Rectal smooth muscle tissue (tissue), 1 donor: ENCODE measurements at regions not wholly inside any gene's neighbourhood (a gene's known extent, or its start where the extent isn't known, plus 50 kb on each side); places are given as distances from the start of the nearest gene placed in this dataset.
"Not testable (repeated sequence)": the region's sequence is repeated elsewhere in the genome, so short reads cannot be mapped to it uniquely, and the experiment has no call there.

Source experiments
- H3K27ac ChIP-seq: one replicate; pipeline ENCODE4 v1.7.0; 2013; ENCODE audit warnings: low read depth, low read length, inconsistent platforms
- H3K27me3 ChIP-seq: one replicate; pipeline ENCODE4 v1.7.0; 2013; ENCODE audit warnings: low read length; ENCODE audit not compliant: control insufficient read depth, insufficient read depth
- H3K36me3 ChIP-seq: one replicate; pipeline ENCODE4 v1.7.0; 2013; ENCODE audit warnings: low read length; ENCODE audit not compliant: control insufficient read depth, insufficient read depth
- H3K4me1 ChIP-seq: one replicate; pipeline ENCODE4 v1.7.0; 2013; ENCODE audit warnings: low read length; ENCODE audit not compliant: control insufficient read depth, insufficient read depth
- H3K4me3 ChIP-seq: one replicate; pipeline ENCODE4 v1.7.0; 2013; ENCODE audit warnings: low read length
- H3K9ac ChIP-seq: one replicate; pipeline ENCODE4 v1.7.0; 2013; ENCODE audit warnings: low read length

DNA sequence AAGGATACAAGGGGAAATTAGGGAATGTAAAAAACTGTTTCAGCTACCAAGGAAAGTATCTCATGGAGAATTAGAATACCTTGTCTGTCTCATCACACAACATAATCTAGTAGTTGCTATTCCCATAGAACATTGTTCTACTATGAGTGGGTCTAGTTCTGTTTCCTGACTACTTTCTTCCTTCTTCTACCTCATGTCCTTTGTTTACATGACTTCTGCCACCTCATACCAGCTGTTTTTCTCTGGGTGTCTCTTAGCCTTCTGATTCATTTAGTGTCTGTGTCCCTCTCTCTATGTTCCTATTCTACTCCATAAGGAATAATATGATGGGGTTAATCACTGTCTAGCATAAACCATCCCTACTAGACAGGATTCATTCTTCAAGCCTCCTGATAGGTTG lies 887.3 kb downstream of the DIAPH3 start:
- no peaks in the 10 kb centered on the region for H3K4me1 ChIP-seq
- H3K9ac ChIP-seq, result no peak overlapping the region
- no peak overlapping the region for H3K4me3 ChIP-seq
- no peaks in the 10 kb centered on the region for H3K36me3 ChIP-seq
- H3K27me3 ChIP-seq, result no peaks in the 10 kb centered on the region
- H3K27ac ChIP-seq, result no peak overlapping the region

GRCh38 chr13:59277106-59277505 lies 886.6 kb downstream of the DIAPH3 start:
- Histone ChIP-seq H3K27me3 (no peaks in the 10 kb centered on the region), H3K27ac (no peak overlapping the region), H3K4me3 (no peak overlapping the region), H3K36me3 (no peaks in the 10 kb centered on the region), H3K4me1 (no peaks in the 10 kb centered on the region), H3K9ac (no peak overlapping the region)

DNA sequence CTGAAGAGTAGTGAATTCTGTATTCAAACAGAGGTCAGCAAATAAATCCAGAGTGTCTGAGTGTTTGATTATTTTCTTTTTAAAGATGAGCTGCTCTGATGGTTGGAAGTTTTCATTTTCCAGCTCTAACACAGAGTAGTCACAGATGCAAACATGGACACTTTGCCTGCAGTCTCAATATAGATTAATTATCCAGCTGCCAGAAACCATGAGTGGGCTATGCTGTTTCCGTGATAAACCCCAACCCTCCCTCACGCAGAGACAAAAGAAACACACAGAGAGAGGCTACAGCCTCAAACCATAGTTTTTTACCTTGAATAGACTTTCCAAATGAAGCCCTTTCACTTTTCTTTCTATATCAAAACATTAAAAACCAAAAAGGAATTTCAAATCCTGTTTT lies 884.7 kb downstream of the DIAPH3 start:
- H3K4me1 ChIP-seq, result no peaks in the 10 kb centered on the region
- no peak overlapping the region for H3K27ac ChIP-seq
- no peak overlapping the region for H3K4me3 ChIP-seq
- no peaks in the 10 kb centered on the region for H3K36me3 ChIP-seq
- no peak overlapping the region for H3K9ac ChIP-seq
- H3K27me3 ChIP-seq, result no peaks in the 10 kb centered on the region

DNA sequence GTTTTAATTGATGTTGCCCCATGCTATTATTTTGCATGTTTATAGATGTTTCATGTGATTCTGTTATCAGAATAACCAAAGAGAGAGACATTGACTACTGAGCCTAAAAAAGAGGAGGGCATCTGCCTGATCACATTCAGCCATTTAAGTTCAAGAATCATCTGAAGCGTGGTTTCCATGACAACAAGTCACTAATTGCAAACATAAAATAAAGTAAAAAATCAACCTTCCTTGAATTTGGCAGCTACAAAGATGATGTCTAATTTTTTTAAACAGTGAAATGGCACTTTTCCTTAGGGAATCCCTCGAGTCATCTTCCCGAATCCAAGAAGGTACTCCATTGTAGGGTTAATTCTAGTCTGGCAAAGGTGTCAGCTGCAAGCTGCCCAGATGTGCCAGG lies 884.2 kb downstream of the DIAPH3 start:
- no peaks in the 10 kb centered on the region for H3K4me1 ChIP-seq
- no peak overlapping the region for H3K9ac ChIP-seq
- H3K27me3 ChIP-seq, result no peaks in the 10 kb centered on the region
- H3K36me3 ChIP-seq, result no peaks in the 10 kb centered on the region
- no peak overlapping the region for H3K4me3 ChIP-seq
- H3K27ac ChIP-seq, result no peak overlapping the region

- no peak overlapping the region for H3K4me3 ChIP-seq
- no peak overlapping the region for H3K27ac ChIP-seq
Measured at GRCh38 chr13:59280297-59280696, 883.4 kb downstream of the DIAPH3 start.

GRCh38 chr13:59281453-59281852 lies 882.3 kb downstream of the DIAPH3 start:
- H3K9ac ChIP-seq, result no peak overlapping the region
- no peak overlapping the region for H3K4me3 ChIP-seq
- H3K27me3 ChIP-seq, result no peaks in the 10 kb centered on the region
- H3K4me1 ChIP-seq, result no peaks in the 10 kb centered on the region
- no peaks in the 10 kb centered on the region for H3K36me3 ChIP-seq
- H3K27ac ChIP-seq, result no peak overlapping the region

More at GRCh38 chr13:59280297-59280696, 883.4 kb downstream of the DIAPH3 start:
- Histone ChIP-seq H3K4me1 (no peaks in the 10 kb centered on the region), H3K27me3 (no peaks in the 10 kb centered on the region), H3K9ac (no peak overlapping the region), H3K36me3 (no peaks in the 10 kb centered on the region)

- not testable (repeated sequence) for H3K27me3 ChIP-seq, H3K4me3 ChIP-seq, H3K9ac ChIP-seq, H3K27ac ChIP-seq, H3K4me1 ChIP-seq, H3K36me3 ChIP-seq
Measured at GRCh38 chr13:59292240-59292639, 871.5 kb downstream of the DIAPH3 start.

- H3K36me3 ChIP-seq, result no peaks in the 10 kb centered on the region
- no peaks in the 10 kb centered on the region for H3K4me1 ChIP-seq
- no peaks in the 10 kb centered on the region for H3K27me3 ChIP-seq
- H3K9ac ChIP-seq, result no peak overlapping the region
- no peak overlapping the region for H3K27ac ChIP-seq
- H3K4me3 ChIP-seq, result no peak overlapping the region
Measured at GRCh38 chr13:59299584-59299983, 864.1 kb downstream of the DIAPH3 start.

GRCh38 chr13:59300355-59301173 lies 863.2 kb downstream of the DIAPH3 start:
- Histone ChIP-seq H3K4me3 (no peak overlapping the region), H3K9ac (no peak overlapping the region), H3K27ac (no peak overlapping the region), H3K36me3 (no peaks in the 10 kb centered on the region), H3K27me3 (no peaks in the 10 kb centered on the region), H3K4me1 (no peaks in the 10 kb centered on the region)

GRCh38 chr13:59301174-59301567 lies 862.6 kb downstream of the DIAPH3 start:
- no peaks in the 10 kb centered on the region for H3K36me3 ChIP-seq
- no peak overlapping the region for H3K27ac ChIP-seq
- H3K9ac ChIP-seq, result no peak overlapping the region
- no peaks in the 10 kb centered on the region for H3K27me3 ChIP-seq
- no peaks in the 10 kb centered on the region for H3K4me1 ChIP-seq
- no peak overlapping the region for H3K4me3 ChIP-seq

DNA sequence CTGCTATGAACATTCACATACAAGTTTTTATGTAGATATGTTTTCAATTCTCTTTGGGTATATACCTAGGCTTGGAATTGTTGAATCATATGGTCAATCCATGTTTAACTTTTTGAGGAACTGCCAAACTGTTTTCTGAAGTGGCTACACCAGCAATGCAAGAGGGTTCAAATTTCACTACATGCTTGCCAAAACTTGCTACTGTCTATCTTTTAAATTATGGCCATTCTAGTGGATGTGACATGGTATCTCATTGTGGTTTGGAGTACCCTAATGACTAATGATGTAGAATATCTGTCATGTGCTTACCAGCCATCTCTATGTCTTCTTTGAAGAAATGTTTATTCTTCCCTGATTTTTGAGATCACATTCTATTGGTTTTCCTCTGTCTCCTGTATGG lies 860.3 kb downstream of the DIAPH3 start:
- Histone ChIP-seq H3K9ac (no peak overlapping the region), H3K4me1 (no peaks in the 10 kb centered on the region), H3K36me3 (no peaks in the 10 kb centered on the region), H3K27me3 (no peaks in the 10 kb centered on the region), H3K4me3 (no peak overlapping the region), H3K27ac (no peak overlapping the region)

DNA sequence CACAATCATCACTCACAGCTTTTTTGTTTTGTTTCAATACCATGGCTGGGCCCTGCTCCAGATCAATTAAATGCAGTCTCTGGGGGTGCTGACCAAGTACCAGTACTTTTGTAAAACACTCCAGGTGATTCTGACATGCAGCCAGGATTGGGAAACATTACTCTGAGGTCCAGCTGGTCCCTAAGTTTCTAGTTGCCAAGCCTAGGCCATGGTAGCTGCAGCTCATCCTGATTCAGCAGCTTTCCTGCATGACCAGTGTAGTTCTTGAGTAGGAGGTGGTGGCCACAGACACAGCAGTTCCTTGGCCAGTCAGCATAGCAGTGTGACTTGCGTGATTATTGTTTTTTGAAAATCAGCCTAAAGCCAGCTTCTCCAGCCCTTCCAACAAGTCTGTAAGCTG lies 859.1 kb downstream of the DIAPH3 start:
- Histone ChIP-seq H3K27me3 (no peaks in the 10 kb centered on the region), H3K36me3 (no peaks in the 10 kb centered on the region), H3K27ac (no peak overlapping the region), H3K4me1 (no peaks in the 10 kb centered on the region), H3K4me3 (no peak overlapping the region), H3K9ac (no peak overlapping the region)

- H3K4me1 ChIP-seq, result no peaks in the 10 kb centered on the region
- H3K36me3 ChIP-seq, result no peaks in the 10 kb centered on the region
- no peak overlapping the region for H3K27ac ChIP-seq
- no peaks in the 10 kb centered on the region for H3K27me3 ChIP-seq
- H3K4me3 ChIP-seq, result no peak overlapping the region
- H3K9ac ChIP-seq, result no peak overlapping the region
Measured at GRCh38 chr13:59305896-59306295, 857.8 kb downstream of the DIAPH3 start.
